ENCODE measurements at regions not wholly inside any gene's neighbourhood (a gene's known extent, or its start where the extent isn't known, plus 50 kb on each side); places are given as distances from the start of the nearest gene placed in this dataset.

DNA sequence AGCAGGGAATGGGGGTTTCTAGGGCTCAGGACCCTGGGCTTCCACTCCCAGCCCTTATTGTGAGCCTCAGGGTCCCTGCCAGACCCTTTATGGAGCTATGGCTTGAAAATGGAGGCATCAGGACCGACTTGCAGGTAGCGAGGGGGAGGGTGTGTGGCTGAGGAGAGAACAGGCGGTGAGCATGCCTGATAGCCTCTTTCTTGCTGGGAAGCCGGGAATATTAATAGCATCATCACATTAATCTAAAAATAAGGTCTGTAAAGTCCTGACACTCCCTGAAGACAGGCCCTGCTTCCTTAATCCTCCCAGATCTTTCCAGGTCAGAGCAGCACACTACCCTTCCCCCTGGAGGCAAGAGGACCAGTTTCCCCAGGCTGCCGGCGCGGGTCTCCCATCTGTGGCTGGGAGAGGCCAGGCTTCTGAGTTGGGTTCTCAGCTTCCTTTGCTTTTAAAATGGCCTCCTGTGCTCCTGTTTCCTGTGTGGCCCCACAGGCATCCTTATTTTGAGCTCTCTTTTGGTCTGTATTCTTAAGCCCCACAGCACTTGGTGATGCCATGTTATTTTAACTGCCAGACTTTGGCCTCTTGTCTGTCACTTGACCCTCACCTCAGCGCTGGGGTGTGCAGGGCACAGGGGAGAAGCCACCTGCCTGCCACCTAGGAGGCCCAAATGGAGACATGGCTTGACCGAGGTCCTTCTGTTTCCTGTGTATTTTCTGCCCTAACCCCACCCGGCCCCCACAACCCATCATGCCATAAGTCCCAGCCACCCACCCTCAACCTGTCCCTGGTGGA, 185.0 kb upstream of the TOPAZ1 start:
- TF ChIP-seq EP300 (conservative IDR thresholded peaks at IDR 0.05; ENCODE audit: poor library complexity, severe bottlenecking), result no peak
- TF ChIP-seq TAF1 (IDR thresholded peaks at IDR 0.05; ENCODE audit: low read depth), result no peak
- no peak for TF ChIP-seq CTCF (IDR thresholded peaks at IDR 0.05; ENCODE audit: poor library complexity, severe bottlenecking)
- TF ChIP-seq, protein P1, sequence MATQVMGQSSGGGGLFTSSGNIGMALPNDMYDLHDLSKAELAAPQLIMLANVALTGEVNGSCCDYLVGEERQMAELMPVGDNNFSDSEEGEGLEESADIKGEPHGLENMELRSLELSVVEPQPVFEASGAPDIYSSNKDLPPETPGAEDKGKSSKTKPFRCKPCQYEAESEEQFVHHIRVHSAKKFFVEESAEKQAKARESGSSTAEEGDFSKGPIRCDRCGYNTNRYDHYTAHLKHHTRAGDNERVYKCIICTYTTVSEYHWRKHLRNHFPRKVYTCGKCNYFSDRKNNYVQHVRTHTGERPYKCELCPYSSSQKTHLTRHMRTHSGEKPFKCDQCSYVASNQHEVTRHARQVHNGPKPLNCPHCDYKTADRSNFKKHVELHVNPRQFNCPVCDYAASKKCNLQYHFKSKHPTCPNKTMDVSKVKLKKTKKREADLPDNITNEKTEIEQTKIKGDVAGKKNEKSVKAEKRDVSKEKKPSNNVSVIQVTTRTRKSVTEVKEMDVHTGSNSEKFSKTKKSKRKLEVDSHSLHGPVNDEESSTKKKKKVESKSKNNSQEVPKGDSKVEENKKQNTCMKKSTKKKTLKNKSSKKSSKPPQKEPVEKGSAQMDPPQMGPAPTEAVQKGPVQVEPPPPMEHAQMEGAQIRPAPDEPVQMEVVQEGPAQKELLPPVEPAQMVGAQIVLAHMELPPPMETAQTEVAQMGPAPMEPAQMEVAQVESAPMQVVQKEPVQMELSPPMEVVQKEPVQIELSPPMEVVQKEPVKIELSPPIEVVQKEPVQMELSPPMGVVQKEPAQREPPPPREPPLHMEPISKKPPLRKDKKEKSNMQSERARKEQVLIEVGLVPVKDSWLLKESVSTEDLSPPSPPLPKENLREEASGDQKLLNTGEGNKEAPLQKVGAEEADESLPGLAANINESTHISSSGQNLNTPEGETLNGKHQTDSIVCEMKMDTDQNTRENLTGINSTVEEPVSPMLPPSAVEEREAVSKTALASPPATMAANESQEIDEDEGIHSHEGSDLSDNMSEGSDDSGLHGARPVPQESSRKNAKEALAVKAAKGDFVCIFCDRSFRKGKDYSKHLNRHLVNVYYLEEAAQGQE (IDR thresholded peaks at IDR 0.05; ENCODE audit: borderline replicate concordance), result no peak
- no peak for TF ChIP-seq RAD21 (conservative IDR thresholded peaks at IDR 0.05)
- TF ChIP-seq EZH2 (IDR thresholded peaks at IDR 0.05; ENCODE audit: borderline replicate concordance, insufficient read depth, low read length, poor library complexity, severe bottlenecking), result no peak

Measured in neural cell (in vitro differentiated cells).